ENCODE measurements at regions not wholly inside any gene's neighbourhood (a gene's known extent, or its start where the extent isn't known, plus 50 kb on each side); places are given as distances from the start of the nearest gene placed in this dataset.

DNA sequence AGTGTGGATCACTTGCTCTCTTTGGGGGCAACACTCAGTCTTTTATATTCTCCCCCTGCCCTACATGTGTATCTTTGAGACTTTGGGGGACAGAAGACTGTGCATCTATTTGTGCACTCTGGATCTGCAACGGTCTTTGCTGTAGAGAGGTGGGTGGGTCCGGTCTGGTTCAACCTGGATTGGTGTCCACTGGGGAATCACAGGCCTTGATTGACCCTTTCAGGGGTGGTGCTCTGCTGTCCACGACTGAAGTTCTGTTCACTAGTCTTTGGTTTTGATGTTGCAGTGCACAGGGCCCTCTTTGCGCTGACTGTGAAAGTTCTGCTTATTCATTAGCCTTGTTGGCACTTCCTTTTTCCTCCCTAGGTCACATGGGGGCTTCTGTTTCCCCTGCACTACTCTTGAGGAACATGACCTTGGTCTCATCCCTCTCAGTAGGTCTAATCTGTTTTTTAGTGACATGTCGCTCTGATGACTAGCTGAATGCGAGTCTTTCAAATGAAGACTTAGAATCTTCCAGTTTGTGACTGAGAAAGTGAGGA is 284.2 kb downstream of the SV2B start (continued):
- TF ChIP-seq, protein P1, sequence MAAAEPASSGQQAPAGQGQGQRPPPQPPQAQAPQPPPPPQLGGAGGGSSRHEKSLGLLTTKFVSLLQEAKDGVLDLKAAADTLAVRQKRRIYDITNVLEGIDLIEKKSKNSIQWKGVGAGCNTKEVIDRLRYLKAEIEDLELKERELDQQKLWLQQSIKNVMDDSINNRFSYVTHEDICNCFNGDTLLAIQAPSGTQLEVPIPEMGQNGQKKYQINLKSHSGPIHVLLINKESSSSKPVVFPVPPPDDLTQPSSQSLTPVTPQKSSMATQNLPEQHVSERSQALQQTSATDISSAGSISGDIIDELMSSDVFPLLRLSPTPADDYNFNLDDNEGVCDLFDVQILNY (CRISPR knock-in tag; conservative IDR thresholded peaks at IDR 0.05): no peak

DNA sequence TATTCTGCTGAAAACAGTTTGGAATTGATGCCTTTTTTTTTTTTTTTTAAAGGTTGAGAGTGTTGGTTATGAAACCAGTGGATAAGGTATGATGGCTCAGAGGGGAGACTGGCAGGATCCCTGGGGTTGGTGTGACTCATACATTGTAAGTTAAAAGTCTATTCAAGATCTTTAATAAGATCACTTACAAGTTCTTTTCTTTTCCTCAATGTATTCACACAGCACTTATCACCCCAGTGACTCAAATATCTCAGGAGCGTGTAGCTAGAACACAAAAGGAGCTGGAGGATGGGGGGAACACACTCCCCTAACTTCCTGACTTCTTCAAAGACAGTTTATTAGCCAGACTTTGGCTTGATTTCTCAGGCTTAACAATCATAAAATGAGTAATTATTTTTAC is 285.3 kb downstream of the SV2B start:
- DNase-seq (ENCODE audit: low spot score) (no peak), ATAC-seq (no peak), FAIRE-seq (no peak)
- intact Hi-C loops (cut with micrococcal nuclease; ENCODE audit: unreplicated experiment) (no loop called here), in situ Hi-C loops (cut with HindIII; ENCODE audit: extremely low pct_ligation_motif_present, low pct_unique_long_range_greater_than_20kb) (no loop called here)
- Histone ChIP-seq H2AFZ (ENCODE audit: low read length) (no peak overlapping the region), H3K9ac (ENCODE audit: insufficient read depth, low read depth, low read length) (no peak overlapping the region), H3K4me2 (ENCODE audit: low read depth, low read length) (no peak overlapping the region), H3K79me2 (ENCODE audit: insufficient read depth, low read length) (no peaks in the 10 kb centered on the region), H4K20me1 (ENCODE audit: insufficient read depth, low read length) (no peaks in the 10 kb centered on the region), H3K36me3 (replicated peaks in 1 of 2; ENCODE audit: control insufficient read depth in 1 of 2, insufficient read depth in 2 of 2, low read length in 2 of 2) (no peaks in the 10 kb centered on the region), H3K9me3 (ENCODE audit: low read length) (no peaks in the 10 kb centered on the region), H3K27me3 (ENCODE audit: control insufficient read depth in 1 of 2, insufficient read depth in 2 of 2, low read length in 2 of 2) (no peaks in the 10 kb centered on the region), H3K27ac (ENCODE audit: extremely low read length, insufficient read depth, low read length) (no peak overlapping the region), H3K4me1 (ENCODE audit: insufficient read depth, low read length) (no peaks in the 10 kb centered on the region), H3K4me3 (replicated peaks in 1 of 3; ENCODE audit: insufficient read depth in 1 of 3, low read depth in 2 of 3, low read length in 3 of 3) (no peak overlapping the region)
- CTCF ChIA-PET (ENCODE audit: low intra/inter-chr PET ratio, low total read pairs): no interaction called here
- POLR2A ChIA-PET: no interaction called here
- TF ChIP-seq PTBP1 (IDR thresholded peaks at IDR 0.05; ENCODE audit: low read depth, low read length, poor library complexity, severe bottlenecking) (no peak), ZNF564 (CRISPR knock-in tag; IDR thresholded peaks at IDR 0.05) (no peak), ZNF367 (CRISPR knock-in tag; IDR thresholded peaks at IDR 0.05; ENCODE audit: borderline replicate concordance) (no peak)
- TF ChIP-seq, protein P2, sequence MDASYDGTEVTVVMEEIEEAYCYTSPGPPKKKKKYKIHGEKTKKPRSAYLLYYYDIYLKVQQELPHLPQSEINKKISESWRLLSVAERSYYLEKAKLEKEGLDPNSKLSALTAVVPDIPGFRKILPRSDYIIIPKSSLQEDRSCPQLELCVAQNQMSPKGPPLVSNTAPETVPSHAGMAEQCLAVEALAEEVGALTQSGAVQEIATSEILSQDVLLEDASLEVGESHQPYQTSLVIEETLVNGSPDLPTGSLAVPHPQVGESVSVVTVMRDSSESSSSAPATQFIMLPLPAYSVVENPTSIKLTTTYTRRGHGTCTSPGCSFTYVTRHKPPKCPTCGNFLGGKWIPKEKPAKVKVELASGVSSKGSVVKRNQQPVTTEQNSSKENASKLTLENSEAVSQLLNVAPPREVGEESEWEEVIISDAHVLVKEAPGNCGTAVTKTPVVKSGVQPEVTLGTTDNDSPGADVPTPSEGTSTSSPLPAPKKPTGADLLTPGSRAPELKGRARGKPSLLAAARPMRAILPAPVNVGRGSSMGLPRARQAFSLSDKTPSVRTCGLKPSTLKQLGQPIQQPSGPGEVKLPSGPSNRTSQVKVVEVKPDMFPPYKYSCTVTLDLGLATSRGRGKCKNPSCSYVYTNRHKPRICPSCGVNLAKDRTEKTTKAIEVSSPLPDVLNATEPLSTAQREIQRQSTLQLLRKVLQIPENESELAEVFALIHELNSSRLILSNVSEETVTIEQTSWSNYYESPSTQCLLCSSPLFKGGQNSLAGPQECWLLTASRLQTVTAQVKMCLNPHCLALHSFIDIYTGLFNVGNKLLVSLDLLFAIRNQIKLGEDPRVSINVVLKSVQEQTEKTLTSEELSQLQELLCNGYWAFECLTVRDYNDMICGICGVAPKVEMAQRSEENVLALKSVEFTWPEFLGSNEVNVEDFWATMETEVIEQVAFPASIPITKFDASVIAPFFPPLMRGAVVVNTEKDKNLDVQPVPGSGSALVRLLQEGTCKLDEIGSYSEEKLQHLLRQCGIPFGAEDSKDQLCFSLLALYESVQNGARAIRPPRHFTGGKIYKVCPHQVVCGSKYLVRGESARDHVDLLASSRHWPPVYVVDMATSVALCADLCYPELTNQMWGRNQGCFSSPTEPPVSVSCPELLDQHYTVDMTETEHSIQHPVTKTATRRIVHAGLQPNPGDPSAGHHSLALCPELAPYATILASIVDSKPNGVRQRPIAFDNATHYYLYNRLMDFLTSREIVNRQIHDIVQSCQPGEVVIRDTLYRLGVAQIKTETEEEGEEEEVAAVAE (CRISPR knock-in tag; IDR thresholded peaks at IDR 0.05; ENCODE audit: borderline replicate concordance): no peak
- TF ChIP-seq, protein P3, sequence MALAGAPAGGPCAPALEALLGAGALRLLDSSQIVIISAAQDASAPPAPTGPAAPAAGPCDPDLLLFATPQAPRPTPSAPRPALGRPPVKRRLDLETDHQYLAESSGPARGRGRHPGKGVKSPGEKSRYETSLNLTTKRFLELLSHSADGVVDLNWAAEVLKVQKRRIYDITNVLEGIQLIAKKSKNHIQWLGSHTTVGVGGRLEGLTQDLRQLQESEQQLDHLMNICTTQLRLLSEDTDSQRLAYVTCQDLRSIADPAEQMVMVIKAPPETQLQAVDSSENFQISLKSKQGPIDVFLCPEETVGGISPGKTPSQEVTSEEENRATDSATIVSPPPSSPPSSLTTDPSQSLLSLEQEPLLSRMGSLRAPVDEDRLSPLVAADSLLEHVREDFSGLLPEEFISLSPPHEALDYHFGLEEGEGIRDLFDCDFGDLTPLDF (CRISPR knock-in tag; IDR thresholded peaks at IDR 0.05): no peak
- TF ChIP-seq, protein P4, sequence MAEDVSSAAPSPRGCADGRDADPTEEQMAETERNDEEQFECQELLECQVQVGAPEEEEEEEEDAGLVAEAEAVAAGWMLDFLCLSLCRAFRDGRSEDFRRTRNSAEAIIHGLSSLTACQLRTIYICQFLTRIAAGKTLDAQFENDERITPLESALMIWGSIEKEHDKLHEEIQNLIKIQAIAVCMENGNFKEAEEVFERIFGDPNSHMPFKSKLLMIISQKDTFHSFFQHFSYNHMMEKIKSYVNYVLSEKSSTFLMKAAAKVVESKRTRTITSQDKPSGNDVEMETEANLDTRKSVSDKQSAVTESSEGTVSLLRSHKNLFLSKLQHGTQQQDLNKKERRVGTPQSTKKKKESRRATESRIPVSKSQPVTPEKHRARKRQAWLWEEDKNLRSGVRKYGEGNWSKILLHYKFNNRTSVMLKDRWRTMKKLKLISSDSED (CRISPR knock-in tag; IDR thresholded peaks at IDR 0.05): no peak
- TF ChIP-seq, protein P5, sequence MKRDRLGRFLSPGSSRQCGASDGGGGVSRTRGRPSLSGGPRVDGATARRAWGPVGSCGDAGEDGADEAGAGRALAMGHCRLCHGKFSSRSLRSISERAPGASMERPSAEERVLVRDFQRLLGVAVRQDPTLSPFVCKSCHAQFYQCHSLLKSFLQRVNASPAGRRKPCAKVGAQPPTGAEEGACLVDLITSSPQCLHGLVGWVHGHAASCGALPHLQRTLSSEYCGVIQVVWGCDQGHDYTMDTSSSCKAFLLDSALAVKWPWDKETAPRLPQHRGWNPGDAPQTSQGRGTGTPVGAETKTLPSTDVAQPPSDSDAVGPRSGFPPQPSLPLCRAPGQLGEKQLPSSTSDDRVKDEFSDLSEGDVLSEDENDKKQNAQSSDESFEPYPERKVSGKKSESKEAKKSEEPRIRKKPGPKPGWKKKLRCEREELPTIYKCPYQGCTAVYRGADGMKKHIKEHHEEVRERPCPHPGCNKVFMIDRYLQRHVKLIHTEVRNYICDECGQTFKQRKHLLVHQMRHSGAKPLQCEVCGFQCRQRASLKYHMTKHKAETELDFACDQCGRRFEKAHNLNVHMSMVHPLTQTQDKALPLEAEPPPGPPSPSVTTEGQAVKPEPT (CRISPR knock-in tag; IDR thresholded peaks at IDR 0.05; ENCODE audit: low read depth): no peak
- 0% methylated on average over 1 of the region's 1 CpG for WGBS (ENCODE audit: low lambda C conversion rate)
- BruUV-seq (replicated peaks): no TSS peak

Data from HepG2 (cell line).